Glutamatergic neuron (in vitro differentiated cells): ENCODE measurements at regions not wholly inside any gene's neighbourhood (a gene's known extent, or its start where the extent isn't known, plus 50 kb on each side); places are given as distances from the start of the nearest gene placed in this dataset.

Source experiments
- DNase-seq: peaks from one replicate; pipeline ENCODE4 v3.0.0; 2022
- H3K27ac Mint-ChIP-seq: one replicate; pipeline ENCODE4 v1.8.0; 2020; ENCODE audit warnings: mild to moderate bottlenecking, mixed read lengths, inconsistent platforms; ENCODE audit not compliant: unreplicated experiment
- H3K27me3 Mint-ChIP-seq: one replicate; pipeline ENCODE4 v1.8.0; 2020; ENCODE audit warnings: mild to moderate bottlenecking, moderate library complexity, mixed read lengths, inconsistent platforms; ENCODE audit not compliant: unreplicated experiment
- H3K36me3 Mint-ChIP-seq: one replicate; pipeline ENCODE4 v1.8.0; 2020; ENCODE audit warnings: mild to moderate bottlenecking, mixed read lengths, inconsistent platforms; ENCODE audit not compliant: unreplicated experiment
- H3K4me1 Mint-ChIP-seq: one replicate; pipeline ENCODE4 v1.8.0; 2020; ENCODE audit warnings: mild to moderate bottlenecking, low read depth, mixed read lengths, inconsistent platforms; ENCODE audit not compliant: unreplicated experiment
- H3K4me3 Mint-ChIP-seq: one replicate; pipeline ENCODE4 v1.8.0; 2020; ENCODE audit warnings: mild to moderate bottlenecking, mixed read lengths, inconsistent platforms; ENCODE audit not compliant: unreplicated experiment
- H3K9me3 Mint-ChIP-seq: one replicate; pipeline ENCODE4 v1.8.0; 2020; ENCODE audit warnings: mild to moderate bottlenecking, moderate library complexity, mixed read lengths, inconsistent platforms; ENCODE audit not compliant: unreplicated experiment
- CTCF ChIP-seq: fragments of 200-600 bp; sonication (generic); IDR thresholded peaks from one replicate; pipeline ENCODE4 v1.5.0; 2021; ENCODE audit not compliant: partially characterized antibody, unreplicated experiment

GRCh38 chr22:25368271-25368670, 148.8 kb downstream of the CRYBB2 start:
- Mint-ChIP-seq H3K9me3 (peaks cover 2% of the 10 kb centered on the region), H3K27me3 (peaks cover 11% of the 10 kb centered on the region), H3K4me1 (peaks cover 9% of the 10 kb centered on the region), H3K36me3 (no peaks in the 10 kb centered on the region), H3K27ac (no peak overlapping the region), H3K4me3 (no peak overlapping the region)
- no peak for DNase-seq
- no peak for TF ChIP-seq CTCF

- TF ChIP-seq CTCF, result no peak
- H3K4me1 Mint-ChIP-seq, result peaks cover 9% of the 10 kb centered on the region
- H3K36me3 Mint-ChIP-seq, result no peaks in the 10 kb centered on the region
- peaks cover 11% of the 10 kb centered on the region for H3K27me3 Mint-ChIP-seq
- peak overlapping the region; percentile 28 for H3K4me3 Mint-ChIP-seq
- peaks cover 2% of the 10 kb centered on the region for H3K9me3 Mint-ChIP-seq
- no peak for DNase-seq
- no peak overlapping the region for H3K27ac Mint-ChIP-seq
Observed at GRCh38 chr22:25369041-25369440, 149.6 kb downstream of the CRYBB2 start.

GRCh38 chr22:25370322-25370721, 150.9 kb downstream of the CRYBB2 start:
- Mint-ChIP-seq H3K4me1 (peaks cover 13% of the 10 kb centered on the region), H3K27ac (no peak overlapping the region), H3K9me3 (peaks cover 5% of the 10 kb centered on the region), H3K36me3 (no peaks in the 10 kb centered on the region), H3K4me3 (no peak overlapping the region), H3K27me3 (peaks cover 14% of the 10 kb centered on the region)
- DNase-seq, result no peak
- TF ChIP-seq CTCF, result no peak

- no peak for TF ChIP-seq CTCF
- peaks cover 5% of the 10 kb centered on the region for H3K9me3 Mint-ChIP-seq
- H3K27ac Mint-ChIP-seq, result no peak overlapping the region
- peaks cover 14% of the 10 kb centered on the region for H3K27me3 Mint-ChIP-seq
- H3K4me1 Mint-ChIP-seq, result peaks cover 20% of the 10 kb centered on the region
- H3K4me3 Mint-ChIP-seq, result no peak overlapping the region
- no peaks in the 10 kb centered on the region for H3K36me3 Mint-ChIP-seq
- DNase-seq, result no peak
Observed at GRCh38 chr22:25372000-25372595, 152.7 kb downstream of the CRYBB2 start.

GRCh38 chr22:25373961-25374360, 154.5 kb downstream of the CRYBB2 start:
- no peak for DNase-seq
- H3K4me3 Mint-ChIP-seq, result no peak overlapping the region
- peaks cover 11% of the 10 kb centered on the region for H3K27me3 Mint-ChIP-seq
- H3K9me3 Mint-ChIP-seq, result peaks cover 7% of the 10 kb centered on the region
- H3K36me3 Mint-ChIP-seq, result peaks cover 4% of the 10 kb centered on the region
- H3K4me1 Mint-ChIP-seq, result peaks cover 18% of the 10 kb centered on the region
- TF ChIP-seq CTCF, result no peak
- no peak overlapping the region for H3K27ac Mint-ChIP-seq
